Stimulated activated CD4-positive, alpha-beta T cell treated with anti-CD3 and anti-CD28 coated beads, TNF-alpha, amount 100 ng/mL, for 48 hours (primary cell): ENCODE measurements at regions not wholly inside any gene's neighbourhood (a gene's known extent, or its start where the extent isn't known, plus 50 kb on each side); places are given as distances from the start of the nearest gene placed in this dataset.
"Not testable (repeated sequence)": the region's sequence is repeated elsewhere in the genome, so short reads cannot be mapped to it uniquely, and the experiment has no call there.

ENCODE experiments used
- DNase-seq, 3 donors: peaks; one replicate each; pipeline ENCODE4 v3.0.0-alpha.2; 2020; ENCODE audit warnings: low read depth in 3 of 3

- no peak for DNase-seq
Measured at GRCh38 chr13:78540058-78540457, 63.3 kb downstream of the POU4F1 start.

- DNase-seq, result not testable (repeated sequence)
Measured at GRCh38 chr13:78526044-78526443, 77.3 kb downstream of the POU4F1 start.

GRCh38 chr13:78524936-78525335 lies 78.4 kb downstream of the POU4F1 start:
- no peak for DNase-seq

- no peak for DNase-seq
Measured at GRCh38 chr13:78521091-78521490, 82.3 kb downstream of the POU4F1 start.

GRCh38 chr13:78520425-78520824 lies 82.9 kb downstream of the POU4F1 start:
- DNase-seq, result no peak

- DNase-seq, result not testable (repeated sequence)
Measured at GRCh38 chr13:78518482-78518881, 84.9 kb downstream of the POU4F1 start.

GRCh38 chr13:78499802-78500201 lies 103.5 kb downstream of the POU4F1 start:
- DNase-seq, result no peak

GRCh38 chr13:78497702-78498355 lies 105.5 kb downstream of the POU4F1 start:
- DNase-seq, result no peak

GRCh38 chr13:78491978-78492377 lies 111.4 kb downstream of the POU4F1 start:
- no peak for DNase-seq

GRCh38 chr13:78490225-78490624 lies 113.1 kb downstream of the POU4F1 start:
- DNase-seq, result not testable (repeated sequence)

GRCh38 chr13:78487707-78488106 lies 115.6 kb downstream of the POU4F1 start:
- DNase-seq, result no peak

GRCh38 chr13:78485803-78486202 lies 117.5 kb downstream of the POU4F1 start:
- no peak for DNase-seq

GRCh38 chr13:78478183-78478582 lies 125.2 kb downstream of the POU4F1 start:
- DNase-seq, result no peak

GRCh38 chr13:78476910-78477309 lies 126.4 kb downstream of the POU4F1 start:
- DNase-seq, result no peak

- DNase-seq, result no peak
Measured at GRCh38 chr13:78468621-78469020, 134.7 kb downstream of the POU4F1 start.

- DNase-seq, result no peak
Measured at GRCh38 chr13:78465250-78465649, 138.1 kb downstream of the POU4F1 start.

GRCh38 chr13:78460176-78460575 lies 143.2 kb downstream of the POU4F1 start:
- DNase-seq, result no peak

- no peak for DNase-seq
Measured at GRCh38 chr13:78443839-78444238, 159.5 kb downstream of the POU4F1 start.

- no peak for DNase-seq
Measured at GRCh38 chr13:78437781-78438180, 165.6 kb downstream of the POU4F1 start.

- DNase-seq, result no peak
Measured at GRCh38 chr13:78436311-78436710, 167.0 kb downstream of the POU4F1 start.

GRCh38 chr13:78431328-78431727 lies 172.0 kb downstream of the POU4F1 start:
- no peak for DNase-seq

GRCh38 chr13:78430811-78431210 lies 172.5 kb downstream of the POU4F1 start:
- no peak for DNase-seq

- no peak for DNase-seq
Measured at GRCh38 chr13:78430166-78430791, 173.1 kb downstream of the POU4F1 start.

- no peak for DNase-seq
Measured at GRCh38 chr13:78428646-78429045, 174.7 kb downstream of the POU4F1 start.
